AG20443 (cell line): ENCODE measurements at regions not wholly inside any gene's neighbourhood (a gene's known extent, or its start where the extent isn't known, plus 50 kb on each side); places are given as distances from the start of the nearest gene placed in this dataset.
"Not testable (repeated sequence)": the region's sequence is repeated elsewhere in the genome, so short reads cannot be mapped to it uniquely, and the experiment has no call there.

Experiments used
- DNase-seq: peaks from one replicate; pipeline ENCODE4 v3.0.0; 2012; ENCODE audit warnings: low spot score, mixed read lengths

DNA sequence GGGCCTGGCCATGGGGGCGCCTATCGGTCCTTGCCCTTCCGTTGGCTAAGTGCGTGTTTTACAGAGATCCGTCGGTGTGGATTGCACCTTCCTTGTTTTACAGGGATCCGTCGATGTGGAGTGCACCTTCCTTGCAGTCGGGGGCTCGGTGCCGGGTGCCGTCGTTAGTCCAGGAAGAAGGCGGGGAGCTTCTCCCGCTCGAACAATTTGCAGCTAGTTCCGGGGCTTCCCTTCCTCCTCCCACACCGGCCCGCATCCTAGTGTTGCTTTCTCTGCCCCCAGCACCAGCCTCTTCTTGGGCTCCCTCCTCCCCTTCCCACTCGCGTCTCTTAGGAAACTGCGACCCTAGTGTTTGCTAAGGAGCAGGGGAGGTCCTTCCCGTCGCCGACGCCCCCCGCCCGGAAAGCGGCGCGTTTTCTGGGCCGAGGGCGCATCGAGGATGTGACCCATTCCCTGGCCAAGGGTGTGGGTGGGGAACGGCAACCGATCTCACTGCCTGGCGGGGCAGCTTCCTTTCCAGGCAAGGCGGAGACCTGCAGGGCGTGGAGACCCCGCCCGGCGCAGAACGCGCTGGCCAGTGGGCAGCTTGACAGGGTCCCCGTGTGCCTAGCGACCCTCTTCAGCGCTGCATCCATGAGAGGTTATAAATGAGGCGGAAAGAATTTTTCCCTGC, 75.7 kb upstream of the ZNF91 start:
- DNase-seq, result no peak

DNA sequence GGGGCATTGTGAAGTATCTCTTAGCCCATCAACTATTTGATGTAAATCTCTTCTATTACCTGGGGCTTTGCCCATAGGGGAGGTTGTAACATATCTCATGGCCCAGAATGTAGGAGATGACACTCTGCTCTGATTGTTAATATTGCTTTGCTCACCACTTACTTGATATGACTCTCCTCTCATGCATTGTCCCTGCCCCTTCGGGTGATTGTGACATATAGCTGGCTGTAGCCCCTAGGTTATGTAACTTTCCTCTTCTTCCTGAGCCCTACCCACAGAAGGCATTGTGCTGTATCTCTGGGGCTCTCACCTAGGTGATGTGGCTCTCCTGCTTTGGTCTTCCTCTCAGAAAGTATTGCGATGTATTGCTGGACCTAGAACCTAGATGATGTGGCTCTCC, 69.1 kb upstream of the ZNF91 start:
- not testable (repeated sequence) for DNase-seq

DNA sequence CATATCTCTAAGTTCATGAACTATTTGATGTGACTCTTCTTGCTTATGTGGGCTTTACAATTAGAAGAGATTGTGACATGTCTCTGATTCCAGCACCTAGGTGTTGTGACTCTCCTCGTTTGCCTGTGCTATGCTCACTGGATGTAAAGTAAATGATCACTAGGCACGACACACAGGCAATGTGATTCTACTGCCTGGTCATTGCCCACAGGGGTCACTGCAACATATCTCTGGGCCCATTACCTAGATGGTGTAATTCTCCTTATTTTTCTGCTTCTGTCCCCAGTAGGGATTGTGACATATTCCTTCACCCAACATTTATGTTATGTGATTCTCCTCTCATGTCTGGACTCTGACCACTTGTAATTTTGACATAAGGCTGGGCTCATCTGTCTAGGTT, 65.8 kb upstream of the ZNF91 start:
- DNase-seq, result no peak

DNA sequence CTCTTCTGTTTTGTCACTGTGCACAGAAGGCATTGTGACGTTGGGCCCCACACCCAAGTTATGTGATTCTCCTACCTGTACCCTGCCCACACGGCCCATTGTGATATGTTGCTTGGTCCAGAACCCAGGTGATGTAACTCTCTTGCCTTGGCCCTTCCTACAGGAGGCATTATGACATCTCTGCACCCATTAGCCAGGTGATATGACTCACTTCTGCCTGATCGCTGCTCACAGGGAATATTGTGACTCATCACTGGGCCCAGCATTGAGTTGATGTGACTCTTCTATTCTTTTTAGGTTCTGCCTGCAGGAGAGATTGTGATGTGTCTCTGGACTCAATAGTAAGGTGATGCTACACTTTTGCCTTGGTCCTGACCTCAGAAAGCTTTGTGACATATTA, 65.4 kb upstream of the ZNF91 start:
- DNase-seq, result no peak
